KMS-11 (cell line): ENCODE measurements at regions not wholly inside any gene's neighbourhood (a gene's known extent, or its start where the extent isn't known, plus 50 kb on each side); places are given as distances from the start of the nearest gene placed in this dataset.

Source experiments
- H2AFZ ChIP-seq: fragments of 200-600 bp; sonication (generic); 2 replicates; pipeline ENCODE4 v1.6.1; 2016; ENCODE audit warnings: antibody characterized with exemption, mixed run types, low read depth
- H3K27ac ChIP-seq: fragments of 200-600 bp; sonication (generic); 2 replicates; pipeline ENCODE4 v1.6.1; 2016; ENCODE audit warnings: mild to moderate bottlenecking, mixed run types
- H3K27me3 ChIP-seq: fragments of 200-600 bp; sonication (generic); 2 replicates; pipeline ENCODE4 v1.6.1; 2017; ENCODE audit warnings: mild to moderate bottlenecking, low read depth, mixed run types, moderate library complexity; ENCODE audit not compliant: insufficient read depth
- H3K36me3 ChIP-seq: fragments of 200-600 bp; sonication (generic); 2 replicates; pipeline ENCODE4 v1.6.1; 2017; ENCODE audit warnings: mild to moderate bottlenecking, mixed run types; ENCODE audit not compliant: insufficient read depth
- H3K4me1 ChIP-seq: fragments of 200-600 bp; sonication (generic); 2 replicates; pipeline ENCODE4 v1.6.1; 2016; ENCODE audit warnings: mild to moderate bottlenecking, low read depth, mixed run types; ENCODE audit not compliant: poor library complexity, severe bottlenecking
- H3K4me2 ChIP-seq: fragments of 200-600 bp; sonication (generic); 2 replicates; pipeline ENCODE4 v1.7.0; 2016; ENCODE audit warnings: mild to moderate bottlenecking, mixed run types
- H3K4me3 ChIP-seq: fragments of 200-600 bp; sonication (generic); IDR thresholded peaks from 2 replicates; pipeline ENCODE4 v1.6.1; 2017; ENCODE audit warnings: low read depth, low read length, mixed read lengths; ENCODE audit not compliant: insufficient read depth
- H3K79me2 ChIP-seq: fragments of 200-600 bp; sonication (generic); 2 replicates; pipeline ENCODE4 v1.6.1; 2016; ENCODE audit warnings: low read depth, mixed run types; ENCODE audit not compliant: insufficient read depth
- H3K9ac ChIP-seq: fragments of 200-600 bp; sonication (generic); 2 replicates; pipeline ENCODE4 v1.6.1; 2016; ENCODE audit warnings: mild to moderate bottlenecking, mixed run types
- H4K20me1 ChIP-seq: fragments of 200-600 bp; sonication (generic); 2 replicates; pipeline ENCODE4 v1.6.1; 2016; ENCODE audit warnings: mild to moderate bottlenecking, mixed run types; ENCODE audit not compliant: insufficient read depth
- CTCF ChIP-seq: fragments of 200-600 bp; sonication (generic); conservative IDR thresholded peaks from 2 replicates; pipeline ENCODE4 v1.6.1; 2017; ENCODE audit warnings: low read depth, mild to moderate bottlenecking, antibody characterized with exemption, low read length, moderate library complexity, mixed read lengths

GRCh38 chr3:144429719-144430121 lies 458.1 kb downstream of the DIPK2A start:
- Histone ChIP-seq H3K79me2 (no peaks in the 10 kb centered on the region), H3K27me3 (no peaks in the 10 kb centered on the region), H4K20me1 (no peaks in the 10 kb centered on the region), H3K36me3 (no peaks in the 10 kb centered on the region), H3K4me3 (no peak overlapping the region), H3K4me2 (no peak overlapping the region), H2AFZ (no peak overlapping the region), H3K9ac (no peak overlapping the region), H3K27ac (no peak overlapping the region), H3K4me1 (peaks cover 8% of the 10 kb centered on the region)
- no peak for TF ChIP-seq CTCF

GRCh38 chr3:144431134-144431533 lies 459.5 kb downstream of the DIPK2A start:
- H3K4me3 ChIP-seq: no peak overlapping the region
- no peak overlapping the region for H3K9ac ChIP-seq
- H2AFZ ChIP-seq: no peak overlapping the region
- H4K20me1 ChIP-seq: no peaks in the 10 kb centered on the region
- H3K4me2 ChIP-seq: no peak overlapping the region
- no peak overlapping the region for H3K27ac ChIP-seq
- no peaks in the 10 kb centered on the region for H3K79me2 ChIP-seq
- no peaks in the 10 kb centered on the region for H3K36me3 ChIP-seq
- H3K4me1 ChIP-seq: peaks cover 8% of the 10 kb centered on the region
- no peaks in the 10 kb centered on the region for H3K27me3 ChIP-seq
- no peak for TF ChIP-seq CTCF

- Histone ChIP-seq H3K9ac (no peak overlapping the region), H3K4me2 (no peak overlapping the region), H2AFZ (no peak overlapping the region)
Measured at GRCh38 chr3:144433006-144433405, 461.4 kb downstream of the DIPK2A start.

GRCh38 chr3:144437989-144438388 lies 466.4 kb downstream of the DIPK2A start:
- Histone ChIP-seq H3K4me3 (no peak overlapping the region), H3K36me3 (no peaks in the 10 kb centered on the region), H3K4me2 (no peak overlapping the region), H3K4me1 (peaks cover 8% of the 10 kb centered on the region), H3K27ac (no peak overlapping the region), H2AFZ (no peak overlapping the region), H4K20me1 (no peaks in the 10 kb centered on the region), H3K27me3 (no peaks in the 10 kb centered on the region), H3K79me2 (no peaks in the 10 kb centered on the region), H3K9ac (no peak overlapping the region)
- no peak for TF ChIP-seq CTCF

More at GRCh38 chr3:144433006-144433405, 461.4 kb downstream of the DIPK2A start:
- Histone ChIP-seq H3K79me2 (no peaks in the 10 kb centered on the region), H3K27ac (no peak overlapping the region), H4K20me1 (no peaks in the 10 kb centered on the region), H3K36me3 (no peaks in the 10 kb centered on the region), H3K4me1 (peaks cover 8% of the 10 kb centered on the region), H3K4me3 (no peak overlapping the region), H3K27me3 (no peaks in the 10 kb centered on the region)
- no peak for TF ChIP-seq CTCF
